Type B pancreatic cell (in vitro differentiated cells): ENCODE measurements at regions not wholly inside any gene's neighbourhood (a gene's known extent, or its start where the extent isn't known, plus 50 kb on each side); places are given as distances from the start of the nearest gene placed in this dataset.

ENCODE experiments used
- DNase-seq: peaks from one replicate; pipeline ENCODE4 v3.0.0; 2021; ENCODE audit warnings: mixed read lengths; ENCODE audit not compliant: unreplicated experiment; ENCODE audit errors: extremely low spot score
- H3K27ac Mint-ChIP-seq: 2 replicates; pipeline ENCODE4 v1.8.0; 2021; ENCODE audit warnings: mild to moderate bottlenecking, mixed read lengths
- H3K27me3 Mint-ChIP-seq: 2 replicates; pipeline ENCODE4 v1.8.0; 2021; ENCODE audit warnings: mixed read lengths
- H3K36me3 Mint-ChIP-seq: 2 replicates; pipeline ENCODE4 v1.8.0; 2021; ENCODE audit warnings: mixed read lengths
- H3K4me1 Mint-ChIP-seq: one replicate; pipeline ENCODE4 v1.8.0; 2021; ENCODE audit warnings: mixed read lengths; ENCODE audit not compliant: unreplicated experiment
- H3K4me3 Mint-ChIP-seq: 2 replicates; pipeline ENCODE4 v1.8.0; 2021; ENCODE audit warnings: mild to moderate bottlenecking, mixed read lengths
- H3K9me3 Mint-ChIP-seq: 2 replicates; pipeline ENCODE4 v1.8.0; 2021; ENCODE audit warnings: mixed read lengths
- CTCF ChIP-seq: fragments of 200-600 bp; sonication (generic); conservative IDR thresholded peaks from 2 replicates; pipeline ENCODE4 v1.5.0; 2021; ENCODE audit warnings: antibody characterized with exemption, mild to moderate bottlenecking

GRCh38 chr1:4468386-4468785 lies 186.0 kb upstream of the AJAP1 start:
- no peaks in the 10 kb centered on the region for H3K9me3 Mint-ChIP-seq
- H3K27ac Mint-ChIP-seq, result no peak overlapping the region

GRCh38 chr1:4468804-4469514 lies 185.4 kb upstream of the AJAP1 start:
- Mint-ChIP-seq H3K36me3 (no peaks in the 10 kb centered on the region), H3K27ac (no peak overlapping the region), H3K4me3 (no peak overlapping the region), H3K4me1 (no peaks in the 10 kb centered on the region), H3K27me3 (no peaks in the 10 kb centered on the region), H3K9me3 (no peaks in the 10 kb centered on the region)
- TF ChIP-seq CTCF, result no peak
- DNase-seq, result no peak

More at GRCh38 chr1:4468386-4468785, 186.0 kb upstream of the AJAP1 start:
- H3K36me3 Mint-ChIP-seq, result no peaks in the 10 kb centered on the region
- no peaks in the 10 kb centered on the region for H3K27me3 Mint-ChIP-seq
- no peaks in the 10 kb centered on the region for H3K4me1 Mint-ChIP-seq
- TF ChIP-seq CTCF, result no peak
- no peak overlapping the region for H3K4me3 Mint-ChIP-seq
- no peak for DNase-seq

- H3K9me3 Mint-ChIP-seq, result peaks cover 5% of the 10 kb centered on the region
- no peak for TF ChIP-seq CTCF
- H3K4me1 Mint-ChIP-seq, result no peaks in the 10 kb centered on the region
- H3K27ac Mint-ChIP-seq, result no peak overlapping the region
- peaks cover 4% of the 10 kb centered on the region for H3K27me3 Mint-ChIP-seq
- H3K4me3 Mint-ChIP-seq, result no peak overlapping the region
- DNase-seq, result no peak
- no peaks in the 10 kb centered on the region for H3K36me3 Mint-ChIP-seq
These were observed 178.0 kb upstream of the AJAP1 start for GRCh38 chr1:4476394-4476793.

- DNase-seq, result no peak
- Mint-ChIP-seq H3K9me3 (no peaks in the 10 kb centered on the region), H3K27ac (no peak overlapping the region), H3K4me3 (no peak overlapping the region), H3K4me1 (peaks cover 6% of the 10 kb centered on the region), H3K36me3 (no peaks in the 10 kb centered on the region), H3K27me3 (peaks cover 8% of the 10 kb centered on the region)
- no peak for TF ChIP-seq CTCF
These were observed 173.0 kb upstream of the AJAP1 start for GRCh38 chr1:4481451-4481850.

GRCh38 chr1:4482526-4482925 lies 171.9 kb upstream of the AJAP1 start:
- Mint-ChIP-seq H3K4me3 (no peak overlapping the region), H3K27ac (no peak overlapping the region), H3K9me3 (no peaks in the 10 kb centered on the region), H3K4me1 (peaks cover 6% of the 10 kb centered on the region), H3K36me3 (no peaks in the 10 kb centered on the region), H3K27me3 (peaks cover 8% of the 10 kb centered on the region)
- no peak for TF ChIP-seq CTCF
- no peak for DNase-seq
